ENCODE measurements at regions not wholly inside any gene's neighbourhood (a gene's known extent, or its start where the extent isn't known, plus 50 kb on each side); places are given as distances from the start of the nearest gene placed in this dataset.

DNA sequence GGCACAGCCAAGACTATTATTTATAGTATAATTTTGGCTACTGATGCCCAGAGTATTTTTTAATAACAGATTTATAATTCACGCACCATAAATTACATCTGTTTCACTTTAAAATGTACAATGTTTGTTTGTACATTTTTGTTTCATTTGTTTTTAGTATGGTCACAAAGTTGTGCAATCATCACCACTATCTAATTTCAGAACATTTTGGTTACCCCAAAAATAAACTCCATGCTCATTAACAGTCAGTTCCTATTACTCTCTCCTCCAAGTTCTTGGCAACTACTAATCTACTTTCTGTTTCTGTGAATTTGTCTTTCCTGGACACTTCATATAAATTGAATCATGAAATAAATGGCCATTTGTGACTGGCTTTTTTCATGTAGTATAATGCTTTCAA is 176.7 kb downstream of the SH3BGRL start:
- no peaks in the 10 kb centered on the region for H3K4me1 Mint-ChIP-seq
- peaks cover 2% of the 10 kb centered on the region for H3K27me3 Mint-ChIP-seq
- H3K4me3 Mint-ChIP-seq: no peak overlapping the region
- intact Hi-C loops (cut with micrococcal nuclease): no loop called here
- H3K36me3 Mint-ChIP-seq (ENCODE audit: low read depth): no peaks in the 10 kb centered on the region
- ATAC-seq (ENCODE audit: low read depth) (no peak), DNase-seq (no peak)
- no peaks in the 10 kb centered on the region for H3K9me3 Mint-ChIP-seq
- ChIA-PET POLR2A (no interaction called here), CTCF (interaction anchor here (1.5 to 1.6 kb wide), 2 partner anchors 203 to 205 kb away, joined by 5 to 6 read pairs; no protein-coding TSS in a partner anchor)
- no peak overlapping the region for H3K27ac Mint-ChIP-seq
- no peak for TF ChIP-seq CTCF (IDR thresholded peaks at IDR 0.05)

- TF ChIP-seq CTCF (IDR thresholded peaks at IDR 0.05): no peak
- intact Hi-C loops (cut with micrococcal nuclease): no loop called here
- ATAC-seq (ENCODE audit: low read depth) (no peak), DNase-seq (no peak)
- H3K9me3 Mint-ChIP-seq: no peaks in the 10 kb centered on the region
- POLR2A ChIA-PET: no interaction called here
- no peak overlapping the region for H3K4me3 Mint-ChIP-seq
- no peaks in the 10 kb centered on the region for H3K36me3 Mint-ChIP-seq (ENCODE audit: low read depth)
- H3K4me1 Mint-ChIP-seq: no peaks in the 10 kb centered on the region
- H3K27me3 Mint-ChIP-seq: peaks cover 2% of the 10 kb centered on the region
- no peak overlapping the region for H3K27ac Mint-ChIP-seq
- CTCF ChIA-PET: no interaction called here
Measured at GRCh38 chrX:81390237-81390636, 188.3 kb downstream of the SH3BGRL start.

- no peaks in the 10 kb centered on the region for H3K9me3 Mint-ChIP-seq
- no peak for DNase-seq
- no peaks in the 10 kb centered on the region for H3K4me1 Mint-ChIP-seq
- no peaks in the 10 kb centered on the region for H3K36me3 Mint-ChIP-seq (ENCODE audit: low read depth)
- H3K27ac Mint-ChIP-seq: no peak overlapping the region
- POLR2A ChIA-PET: no interaction called here
- H3K4me3 Mint-ChIP-seq: no peak overlapping the region
- ATAC-seq (ENCODE audit: low read depth): no peak
- no peak for TF ChIP-seq CTCF (IDR thresholded peaks at IDR 0.05)
- intact Hi-C loops (cut with micrococcal nuclease): no loop called here
- H3K27me3 Mint-ChIP-seq: peaks cover 2% of the 10 kb centered on the region
- CTCF ChIA-PET: no interaction called here
Measured at GRCh38 chrX:81392396-81392795, 190.5 kb downstream of the SH3BGRL start.

GRCh38 chrX:81405781-81406180 is 203.9 kb downstream of the SH3BGRL start:
- Mint-ChIP-seq H3K4me3 (no peak overlapping the region), H3K36me3 (ENCODE audit: low read depth) (no peaks in the 10 kb centered on the region), H3K9me3 (no peaks in the 10 kb centered on the region), H3K27ac (no peak overlapping the region), H3K4me1 (no peaks in the 10 kb centered on the region), H3K27me3 (no peaks in the 10 kb centered on the region)
- no peak for TF ChIP-seq CTCF (IDR thresholded peaks at IDR 0.05)
- CTCF ChIA-PET: no interaction called here
- DNase-seq (no peak), ATAC-seq (ENCODE audit: low read depth) (no peak)
- POLR2A ChIA-PET: no interaction called here
- intact Hi-C loops (cut with micrococcal nuclease): no loop called here

DNA sequence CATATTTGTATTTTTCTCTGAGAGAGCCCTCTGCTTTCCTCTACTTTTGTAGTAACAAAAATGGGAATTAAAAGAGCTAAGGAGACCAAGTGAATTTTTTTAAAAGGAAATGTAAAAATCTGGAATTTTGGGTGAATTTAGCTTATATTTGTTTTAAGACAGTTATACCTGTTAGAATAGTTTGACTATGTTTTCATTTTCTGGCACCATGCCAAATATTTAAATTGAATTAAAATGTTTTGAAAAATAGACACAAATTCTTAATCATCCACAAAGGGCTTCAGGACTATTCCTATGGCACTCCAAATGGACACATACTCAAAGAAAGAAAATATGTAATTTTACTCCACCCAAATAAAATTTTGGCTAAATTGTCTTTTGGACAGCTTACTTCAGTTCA is 209.6 kb downstream of the SH3BGRL start:
- Mint-ChIP-seq H3K27ac (no peak overlapping the region), H3K9me3 (no peaks in the 10 kb centered on the region), H3K36me3 (ENCODE audit: low read depth) (no peaks in the 10 kb centered on the region), H3K4me3 (no peak overlapping the region), H3K27me3 (no peaks in the 10 kb centered on the region), H3K4me1 (no peaks in the 10 kb centered on the region)
- DNase-seq (no peak), ATAC-seq (ENCODE audit: low read depth) (no peak)
- CTCF ChIA-PET: no interaction called here
- POLR2A ChIA-PET: no interaction called here
- no peak for TF ChIP-seq CTCF (IDR thresholded peaks at IDR 0.05)
- intact Hi-C loops (cut with micrococcal nuclease): no loop called here
